Hepatocyte (in vitro differentiated cells): ENCODE measurements at regions not wholly inside any gene's neighbourhood (a gene's known extent, or its start where the extent isn't known, plus 50 kb on each side); places are given as distances from the start of the nearest gene placed in this dataset.

ENCODE experiments used
- DNase-seq: peaks from one replicate; pipeline ENCODE4 v3.0.0-alpha.2; 2016; ENCODE audit warnings: low spot score
- H2AFZ ChIP-seq: fragments of 200-600 bp; sonication (generic); 2 replicates; pipeline ENCODE4 v1.6.0; 2016; ENCODE audit warnings: antibody characterized with exemption, mild to moderate bottlenecking
- H3K27ac ChIP-seq: fragments of 200-600 bp; sonication (generic); 2 replicates; pipeline ENCODE4 v1.5.1; 2016; ENCODE audit warnings: mild to moderate bottlenecking
- H3K27me3 ChIP-seq: fragments of 200-600 bp; sonication (generic); 2 replicates; pipeline ENCODE4 v1.6.1; 2016
- H3K36me3 ChIP-seq: fragments of 200-600 bp; sonication (generic); replicated peaks from 2 replicates; pipeline ENCODE4 v1.5.1; 2016; ENCODE audit warnings: low read depth; ENCODE audit not compliant: insufficient read depth
- H3K4me1 ChIP-seq: fragments of 200-600 bp; sonication (generic); 2 replicates; pipeline ENCODE4 v1.5.1; 2016; ENCODE audit warnings: mild to moderate bottlenecking, moderate library complexity; ENCODE audit not compliant: insufficient read depth
- H3K4me2 ChIP-seq: fragments of 200-600 bp; sonication (generic); 2 replicates; pipeline ENCODE4 v1.6.0; 2016
- H3K4me3 ChIP-seq: fragments of 200-600 bp; sonication (generic); 2 replicates; pipeline ENCODE4 v1.5.1; 2016; ENCODE audit warnings: mild to moderate bottlenecking
- H3K79me2 ChIP-seq: fragments of 200-600 bp; sonication (generic); 2 replicates; pipeline ENCODE4 v1.6.0; 2017; ENCODE audit warnings: mild to moderate bottlenecking
- H3K9me2 ChIP-seq: fragments of 200-600 bp; sonication (generic); replicated peaks from 2 replicates; pipeline ENCODE4 v1.6.0; 2017; ENCODE audit warnings: mild to moderate bottlenecking; ENCODE audit not compliant: insufficient read depth
- H3K9me3 ChIP-seq: fragments of 200-600 bp; sonication (generic); 2 replicates; pipeline ENCODE4 v1.5.1; 2016; ENCODE audit warnings: low read depth, mild to moderate bottlenecking
- H4K20me1 ChIP-seq: fragments of 200-600 bp; sonication (generic); 2 replicates; pipeline ENCODE4 v1.6.0; 2016; ENCODE audit warnings: mild to moderate bottlenecking; ENCODE audit not compliant: insufficient read depth, poor library complexity, severe bottlenecking
- EZH2 ChIP-seq: fragments of 200-600 bp; sonication (generic); IDR thresholded peaks from 2 replicates; pipeline ENCODE4 v1.6.1; 2016; ENCODE audit warnings: antibody characterized with exemption, mild to moderate bottlenecking, borderline replicate concordance
- EZH2phosphoT487 ChIP-seq: fragments of 200-600 bp; sonication (generic); IDR thresholded peaks from one replicate; pipeline ENCODE4 v1.6.1; 2018; ENCODE audit warnings: antibody characterized with exemption, mild to moderate bottlenecking, low read depth, moderate library complexity; ENCODE audit not compliant: unreplicated experiment, severe bottlenecking
- WGBS: methylation state at CpG from one replicate; pipeline ENCODE4 v1.1.6; 2016; ENCODE audit warnings: low lambda C conversion rate; ENCODE audit errors: missing lambda C conversion rate; 5-methylcytosine and 5-hydroxymethylcytosine counted together
- TF ChIP-seq, protein P1 (sequence below): fragments of 200-600 bp; sonication (generic); IDR thresholded peaks from 2 replicates; pipeline ENCODE4 v1.5.1; 2016; ENCODE audit warnings: antibody characterized with exemption, mild to moderate bottlenecking; ENCODE audit not compliant: poor library complexity

DNA sequence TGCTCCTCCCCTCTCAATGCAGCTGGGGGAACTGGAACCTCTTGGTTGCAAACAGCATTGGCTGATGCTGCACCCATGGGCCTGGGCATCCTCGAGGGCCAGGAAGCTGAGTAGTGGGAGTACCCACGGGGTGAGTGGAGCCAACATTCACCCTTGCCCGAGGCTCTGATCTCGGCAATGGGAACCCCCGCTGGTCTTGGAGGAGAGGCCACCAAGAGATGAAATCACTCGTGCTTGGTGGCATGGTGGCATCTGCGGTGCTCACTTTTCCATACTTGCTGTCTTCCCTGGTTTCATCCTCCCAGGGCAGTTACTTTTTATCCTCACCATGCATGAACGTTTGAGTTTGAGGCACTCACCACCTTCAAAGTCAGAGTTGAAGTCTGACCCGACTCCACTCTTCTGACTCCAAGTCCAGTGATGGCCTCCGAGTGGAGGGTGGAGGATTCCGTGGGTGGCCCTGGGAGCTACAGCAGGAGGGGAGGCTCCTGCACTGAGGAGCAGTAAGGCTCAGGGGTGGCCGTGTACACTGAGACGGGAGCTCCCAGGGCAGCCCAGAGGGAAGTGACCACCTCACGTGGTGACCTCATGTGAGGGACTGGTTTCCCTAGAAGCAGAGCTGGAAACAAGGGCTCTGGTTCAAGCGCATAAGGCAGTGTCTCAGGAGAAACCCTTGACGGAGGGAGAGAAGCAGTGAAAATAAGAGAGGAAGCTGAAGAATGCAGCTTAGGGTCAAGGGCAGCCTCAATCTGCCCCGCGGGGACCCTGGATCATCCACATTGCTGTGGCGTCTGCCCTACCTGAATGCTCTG is 349.1 kb downstream of the TCERG1L start:
- Histone ChIP-seq H3K4me3 (no peak overlapping the region), H3K79me2 (no peaks in the 10 kb centered on the region), H3K27ac (no peak overlapping the region), H2AFZ (no peak overlapping the region), H3K27me3 (peaks cover 6% of the 10 kb centered on the region), H4K20me1 (no peaks in the 10 kb centered on the region), H3K36me3 (no peaks in the 10 kb centered on the region), H3K4me2 (no peak overlapping the region), H3K9me2 (no peaks in the 10 kb centered on the region), H3K4me1 (no peaks in the 10 kb centered on the region), H3K9me3 (no peaks in the 10 kb centered on the region)
- WGBS: 89% methylated on average over 19 of the region's 19 CpGs
- TF ChIP-seq EZH2 (no peak), EZH2phosphoT487 (no peak)
- TF ChIP-seq, protein P1, sequence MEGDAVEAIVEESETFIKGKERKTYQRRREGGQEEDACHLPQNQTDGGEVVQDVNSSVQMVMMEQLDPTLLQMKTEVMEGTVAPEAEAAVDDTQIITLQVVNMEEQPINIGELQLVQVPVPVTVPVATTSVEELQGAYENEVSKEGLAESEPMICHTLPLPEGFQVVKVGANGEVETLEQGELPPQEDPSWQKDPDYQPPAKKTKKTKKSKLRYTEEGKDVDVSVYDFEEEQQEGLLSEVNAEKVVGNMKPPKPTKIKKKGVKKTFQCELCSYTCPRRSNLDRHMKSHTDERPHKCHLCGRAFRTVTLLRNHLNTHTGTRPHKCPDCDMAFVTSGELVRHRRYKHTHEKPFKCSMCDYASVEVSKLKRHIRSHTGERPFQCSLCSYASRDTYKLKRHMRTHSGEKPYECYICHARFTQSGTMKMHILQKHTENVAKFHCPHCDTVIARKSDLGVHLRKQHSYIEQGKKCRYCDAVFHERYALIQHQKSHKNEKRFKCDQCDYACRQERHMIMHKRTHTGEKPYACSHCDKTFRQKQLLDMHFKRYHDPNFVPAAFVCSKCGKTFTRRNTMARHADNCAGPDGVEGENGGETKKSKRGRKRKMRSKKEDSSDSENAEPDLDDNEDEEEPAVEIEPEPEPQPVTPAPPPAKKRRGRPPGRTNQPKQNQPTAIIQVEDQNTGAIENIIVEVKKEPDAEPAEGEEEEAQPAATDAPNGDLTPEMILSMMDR: no peak
- DNase-seq: no peak

DNA sequence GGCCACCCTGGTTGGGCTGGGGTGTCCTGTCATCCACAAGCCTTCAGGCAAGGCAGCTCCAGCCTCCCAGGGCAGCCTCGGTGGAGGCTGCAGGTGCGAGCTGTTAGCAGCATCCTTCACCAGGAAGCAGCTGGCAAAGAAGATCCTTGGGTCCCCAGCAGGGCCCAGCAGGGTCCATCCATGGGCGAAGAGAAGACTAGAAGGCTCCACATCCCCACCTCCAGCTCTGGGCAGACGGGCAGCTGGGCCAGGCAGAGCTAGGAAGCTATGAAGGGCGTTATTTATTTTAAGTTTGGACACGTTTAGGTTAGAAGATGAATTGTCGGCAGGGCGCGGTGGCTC is 348.5 kb downstream of the TCERG1L start:
- Histone ChIP-seq H4K20me1 (no peaks in the 10 kb centered on the region), H3K9me2 (no peaks in the 10 kb centered on the region), H3K27me3 (peaks cover 2% of the 10 kb centered on the region), H3K27ac (no peak overlapping the region), H3K36me3 (no peaks in the 10 kb centered on the region), H3K79me2 (no peaks in the 10 kb centered on the region), H3K4me1 (no peaks in the 10 kb centered on the region), H3K4me2 (no peak overlapping the region), H3K9me3 (no peaks in the 10 kb centered on the region), H2AFZ (no peak overlapping the region), H3K4me3 (no peak overlapping the region)
- DNase-seq: no peak
- WGBS: 87% methylated on average over 9 of the region's 9 CpGs
- TF ChIP-seq EZH2phosphoT487 (no peak), EZH2 (no peak)
- TF ChIP-seq, protein P1: no peak

DNA sequence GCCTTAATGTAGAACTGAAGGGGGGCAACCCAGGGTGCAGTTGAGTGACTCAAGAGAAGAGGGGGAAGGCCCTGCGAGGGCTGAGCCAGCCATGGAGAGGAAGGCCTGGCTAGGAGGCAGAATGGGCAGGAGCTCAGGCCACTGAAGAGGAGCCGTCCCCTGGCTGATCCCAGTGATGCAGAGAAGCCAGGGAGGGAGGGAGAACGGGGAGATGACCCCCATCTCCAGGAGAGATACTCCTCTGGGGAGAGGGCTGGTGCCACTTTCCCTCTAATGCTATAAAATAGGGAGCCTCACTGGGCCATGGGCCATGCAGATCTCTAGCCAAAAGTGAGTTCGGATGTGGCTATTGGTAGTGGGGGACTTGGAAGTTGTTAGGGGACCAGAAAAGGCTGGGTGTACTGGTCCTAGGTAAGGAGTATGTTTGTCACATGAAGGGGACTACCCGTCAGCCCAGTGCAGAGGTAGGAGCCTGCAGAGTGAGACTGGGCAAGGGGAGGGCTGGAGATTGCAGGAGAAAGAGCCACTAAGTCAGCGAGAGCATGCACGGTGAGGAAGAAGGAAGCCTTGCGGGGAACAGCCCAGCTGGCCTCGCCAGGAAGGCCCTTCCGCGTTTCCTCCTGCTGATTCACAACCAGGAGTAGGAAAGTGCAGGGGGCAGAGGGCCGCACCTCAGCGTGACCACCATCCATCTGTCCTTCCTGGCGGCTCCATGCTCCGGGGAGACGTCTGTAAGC is 347.6 kb downstream of the TCERG1L start:
- H4K20me1 ChIP-seq: no peaks in the 10 kb centered on the region
- H2AFZ ChIP-seq: no peak overlapping the region
- H3K4me2 ChIP-seq: no peak overlapping the region
- DNase-seq: no peak
- TF ChIP-seq EZH2phosphoT487: no peak
- no peak for TF ChIP-seq EZH2
- TF ChIP-seq, protein P1: no peak
- no peak overlapping the region for H3K27ac ChIP-seq
- H3K4me3 ChIP-seq: no peak overlapping the region
- no peaks in the 10 kb centered on the region for H3K9me3 ChIP-seq
- no peaks in the 10 kb centered on the region for H3K36me3 ChIP-seq
- 91% methylated on average over 16 of the region's 16 CpGs for WGBS
- H3K4me1 ChIP-seq: no peaks in the 10 kb centered on the region
- H3K9me2 ChIP-seq: no peaks in the 10 kb centered on the region
- H3K27me3 ChIP-seq: no peaks in the 10 kb centered on the region
- no peaks in the 10 kb centered on the region for H3K79me2 ChIP-seq
